H1 (cell line): ENCODE measurements at regions not wholly inside any gene's neighbourhood (a gene's known extent, or its start where the extent isn't known, plus 50 kb on each side); places are given as distances from the start of the nearest gene placed in this dataset.

Experiments
- CTCF ChIA-PET: fragments of 300-600 bp; sonication (Branson Sonifier 250); formaldehyde crosslinking; loops from one replicate; lab custom pipeline; 2021; ENCODE audit not compliant: partially characterized antibody; lab: Charles Lee
- POLR2A ChIA-PET: fragments of 300-600 bp; sonication (Branson Sonifier 250); formaldehyde crosslinking; loops from one replicate; lab custom pipeline; 2021; ENCODE audit warnings: inconsistent platforms; ENCODE audit not compliant: partially characterized antibody; lab: Charles Lee
- DNase-seq, 2 experiments: peaks; one replicate each; pipeline versions ENCODE4 v3.0.0 to v3.0.0-alpha.2; 2010 to 2022; ENCODE audit warnings: low spot score in 2 of 2, low read depth in 1 of 2, mixed read lengths in 1 of 2
- FAIRE-seq: peaks from 2 replicates; lab custom pipeline; 2011; peaks lifted over from hg19 to GRCh38; lab: Jason Lieb, UNC
- H2AFZ ChIP-seq: 2 replicates; pipeline ENCODE4 v1.8.1; 2012; ENCODE audit warnings: low read length, inconsistent platforms
- H2AK5ac ChIP-seq: 2 replicates; pipeline ENCODE4 v1.6.1; 2013; ENCODE audit warnings: low read depth, low read length
- H2BK120ac ChIP-seq: replicated peaks from 2 replicates; pipeline ENCODE3; 2013; ENCODE audit warnings: low read depth, low read length, inconsistent platforms
- H2BK12ac ChIP-seq: 2 replicates; pipeline ENCODE4 v1.6.1; 2013; ENCODE audit warnings: low read depth, low read length
- H2BK15ac ChIP-seq: 2 replicates; pipeline ENCODE4 v1.6.1; 2013; ENCODE audit warnings: low read length
- H2BK20ac ChIP-seq: 2 replicates; pipeline ENCODE4 v1.6.1; 2013; ENCODE audit warnings: low read length
- H2BK5ac ChIP-seq: 2 replicates; pipeline ENCODE4 v1.6.1; 2013; ENCODE audit warnings: low read depth, low read length
- H3K14ac ChIP-seq: 2 replicates; pipeline ENCODE4 v1.6.1; 2013; ENCODE audit warnings: inconsistent platforms; ENCODE audit not compliant: insufficient read length
- H3K18ac ChIP-seq: 2 replicates; pipeline ENCODE4 v1.6.1; 2013; ENCODE audit warnings: low read length; ENCODE audit errors: extremely low read depth
- H3K23ac ChIP-seq: 2 replicates; pipeline ENCODE4 v1.6.1; 2013; ENCODE audit warnings: inconsistent platforms; ENCODE audit not compliant: insufficient read length
- H3K23me2 ChIP-seq: 2 replicates; pipeline ENCODE4 v1.6.1; 2013; ENCODE audit warnings: low read depth, low read length
- H3K27ac ChIP-seq: 2 replicates; pipeline ENCODE4 v1.6.1; 2011; ENCODE audit warnings: low read depth, low read length, inconsistent platforms
- H3K27me3 ChIP-seq, 4 experiments: replicated peaks in 1 of 4; 1 replicate in 1 of 4; 2 replicates in 3 of 4; pipeline versions ENCODE4 v1.6.1 to v1.8.1; 2011 to 2013; ENCODE audit warnings: low read length in 3 of 4, mild to moderate bottlenecking in 3 of 4, inconsistent platforms in 2 of 4, mixed read lengths in 2 of 4, moderate library complexity in 1 of 4; ENCODE audit not compliant: control insufficient read depth in 3 of 4, insufficient read depth in 3 of 4; ENCODE audit errors: extremely low read depth in 1 of 4
- H3K36me3 ChIP-seq, 4 experiments: 2 replicates each; pipeline versions ENCODE4 v1.6.1 to v1.8.1; 2011 to 2013; ENCODE audit warnings: mild to moderate bottlenecking in 4 of 4, low read length in 3 of 4, moderate library complexity in 2 of 4, control low read depth in 1 of 4, inconsistent platforms in 1 of 4; ENCODE audit not compliant: insufficient read depth in 4 of 4, control insufficient read depth in 2 of 4
- H3K4ac ChIP-seq: replicated peaks from 2 replicates; pipeline ENCODE3; 2013; ENCODE audit warnings: low read length, low read depth, mixed read lengths, inconsistent platforms; ENCODE audit not compliant: insufficient read length
- H3K4me1 ChIP-seq, 4 experiments: replicated peaks in 1 of 4; 1 replicate in 1 of 4; 2 replicates in 3 of 4; pipeline versions ENCODE4 v1.6.1 to v1.8.1; 2011 to 2013; ENCODE audit warnings: low read length in 3 of 4, inconsistent platforms in 2 of 4, mixed read lengths in 1 of 4; ENCODE audit not compliant: insufficient read depth in 4 of 4, control insufficient read depth in 3 of 4
- H3K4me2 ChIP-seq, 2 experiments: 2 replicates each; pipeline versions ENCODE4 v1.6.1 to v1.8.1; 2011 to 2013; ENCODE audit warnings: low read depth in 2 of 2, low read length in 2 of 2, control low read depth in 1 of 2, inconsistent platforms in 1 of 2, mild to moderate bottlenecking in 1 of 2; ENCODE audit not compliant: insufficient read depth in 1 of 2
- H3K4me3 ChIP-seq, 4 experiments: fragments of 200-600, 300-600 bp in 1 of 4; sonication (generic), shearing (Covaris generic), sonication (Bioruptor Twin) in 1 of 4; 2 replicates each; pipeline versions ENCODE4 v1.5.1 to v1.8.1; 2011 to 2016; ENCODE audit warnings: low read length in 4 of 4, low read depth in 3 of 4, control low read depth in 2 of 4, inconsistent platforms in 2 of 4, mild to moderate bottlenecking in 2 of 4, mixed read lengths in 1 of 4, moderate library complexity in 1 of 4; ENCODE audit not compliant: insufficient read depth in 2 of 4; ENCODE audit errors: extremely low read depth in 1 of 4
- H3K56ac ChIP-seq: replicated peaks from 2 replicates; pipeline ENCODE3; 2013; ENCODE audit warnings: low read depth, mild to moderate bottlenecking, mixed read lengths, low read length, inconsistent platforms; ENCODE audit not compliant: insufficient read length
- H3K79me1 ChIP-seq: 2 replicates; pipeline ENCODE4 v1.6.1; 2013; ENCODE audit warnings: low read depth, low read length, control low read depth
- H3K79me2 ChIP-seq, 2 experiments: 2 replicates each; pipeline versions ENCODE4 v1.6.1 to v1.8.1; 2012 to 2013; ENCODE audit warnings: low read length in 2 of 2, mild to moderate bottlenecking in 2 of 2, inconsistent platforms in 1 of 2; ENCODE audit not compliant: insufficient read depth in 2 of 2, control insufficient read depth in 1 of 2
- H3K9ac ChIP-seq, 4 experiments: replicated peaks in 1 of 4; 1 replicate in 1 of 4; 2 replicates in 3 of 4; pipeline versions ENCODE4 v1.6.1 to v1.8.1; 2011 to 2013; ENCODE audit warnings: low read depth in 3 of 4, low read length in 3 of 4, control low read depth in 2 of 4, mild to moderate bottlenecking in 2 of 4, moderate library complexity in 2 of 4, inconsistent platforms in 1 of 4; ENCODE audit errors: extremely low read depth in 1 of 4
- H3K9me3 ChIP-seq, 2 experiments: 2 replicates each; pipeline versions ENCODE4 v1.6.1 to v1.8.1; 2012 to 2013; ENCODE audit warnings: mild to moderate bottlenecking in 2 of 2, moderate library complexity in 2 of 2, control low read depth in 1 of 2, inconsistent platforms in 1 of 2, low read depth in 1 of 2, low read length in 1 of 2, mixed read lengths in 1 of 2; ENCODE audit not compliant: insufficient read depth in 2 of 2
- H4K20me1 ChIP-seq, 2 experiments: replicated peaks in 1 of 2; 2 replicates each; pipeline versions ENCODE3 to v1.8.1; 2011 to 2013; ENCODE audit warnings: inconsistent platforms in 2 of 2, low read length in 2 of 2, mild to moderate bottlenecking in 1 of 2; ENCODE audit not compliant: insufficient read depth in 2 of 2, control insufficient read depth in 1 of 2
- H4K5ac ChIP-seq: 2 replicates; pipeline ENCODE4 v1.6.1; 2013; ENCODE audit warnings: low read length, low read depth, mixed read lengths, inconsistent platforms; ENCODE audit not compliant: insufficient read length
- H4K8ac ChIP-seq: 2 replicates; pipeline ENCODE4 v1.8.0; 2013; ENCODE audit warnings: mild to moderate bottlenecking, moderate library complexity, low read length, inconsistent platforms; ENCODE audit not compliant: insufficient read depth; ENCODE audit errors: extremely low read depth
- H4K91ac ChIP-seq: replicated peaks from 2 replicates; pipeline ENCODE3; 2013; ENCODE audit warnings: low read length, mixed read lengths, inconsistent platforms; ENCODE audit not compliant: insufficient read length
- ASH2L ChIP-seq: fragments of 200-600, 300-600 bp; sonication (generic); IDR thresholded peaks from one replicate; pipeline ENCODE4 v1.7.1; 2017; ENCODE audit warnings: low read length
- CBX5 ChIP-seq: fragments of 300-800, 300-1000 bp; sonication (generic); IDR thresholded peaks from 2 replicates; pipeline ENCODE4 v1.7.1; 2016; ENCODE audit warnings: antibody characterized with exemption, low read length, low read depth
- CBX8 ChIP-seq: fragments of 300-800, 300-1000 bp; sonication (generic); IDR thresholded peaks from 2 replicates; pipeline ENCODE4 v1.7.1; 2016; ENCODE audit warnings: low read depth, low read length, borderline replicate concordance
- EGR1 ChIP-seq: IDR thresholded peaks from 2 replicates; pipeline ENCODE4 v1.6.1; 2011; ENCODE audit warnings: low read depth, low read length, borderline replicate concordance
- KDM1A ChIP-seq: fragments of 200-600, 300-600 bp; sonication (generic); IDR thresholded peaks from 2 replicates; pipeline ENCODE4 v1.7.1; 2016; ENCODE audit warnings: mild to moderate bottlenecking, low read length, borderline replicate concordance
- MAFK ChIP-seq: IDR thresholded peaks from 2 replicates; pipeline ENCODE4 v1.6.1; 2012; ENCODE audit warnings: low read depth, mild to moderate bottlenecking, improper control_type of control experiment, low read length
- PHF8 ChIP-seq: fragments of 200-600 bp; sonication (generic); conservative IDR thresholded peaks from 2 replicates; pipeline ENCODE4 v1.7.1; 2012; ENCODE audit warnings: low read depth, mild to moderate bottlenecking, inconsistent platforms, low read length, moderate library complexity
- POLR2A ChIP-seq, 2 experiments: IDR thresholded peaks; 1 replicate in 1 of 2; 2 replicates in 1 of 2; pipeline ENCODE4 v1.6.1; 2011; ENCODE audit warnings: low read depth in 2 of 2, low read length in 2 of 2, mild to moderate bottlenecking in 2 of 2; ENCODE audit errors: control extremely low read depth in 1 of 2
- POU5F1 ChIP-seq: IDR thresholded peaks from 2 replicates; pipeline ENCODE4 v1.6.1; 2011; ENCODE audit warnings: low read depth, mild to moderate bottlenecking, low read length, moderate library complexity
- RFX5 ChIP-seq: IDR thresholded peaks from 2 replicates; pipeline ENCODE4 v1.6.1; 2011; ENCODE audit warnings: low read depth, low read length, improper control_type of control experiment, borderline replicate concordance
- SIN3A ChIP-seq, 2 experiments: IDR thresholded peaks in 1 of 2; conservative IDR thresholded peaks in 1 of 2; 2 replicates each; pipeline ENCODE4 v1.6.1; 2011 to 2012; ENCODE audit warnings: low read length in 2 of 2, improper control_type of control experiment in 1 of 2, low read depth in 1 of 2, mild to moderate bottlenecking in 1 of 2
- SIRT6 ChIP-seq: IDR thresholded peaks from one replicate; pipeline ENCODE4 v1.7.1; 2012; ENCODE audit warnings: low read length, inconsistent platforms
- SP2 ChIP-seq: IDR thresholded peaks from 2 replicates; pipeline ENCODE4 v1.6.1; 2012; ENCODE audit warnings: mild to moderate bottlenecking, low read length, inconsistent platforms
- SRF ChIP-seq: IDR thresholded peaks from 2 replicates; pipeline ENCODE4 v1.6.1; 2011; ENCODE audit warnings: mild to moderate bottlenecking, low read depth, low read length, moderate library complexity
- TAF7 ChIP-seq: optimal IDR thresholded peaks from 2 replicates; pipeline ENCODE3; 2011; ENCODE audit warnings: low read depth, mild to moderate bottlenecking, inconsistent platforms, low read length, moderate library complexity, borderline replicate concordance
- TF ChIP-seq, protein P1 (sequence below): IDR thresholded peaks from 2 replicates; pipeline ENCODE4 v1.6.1; 2011; ENCODE audit warnings: low read length, improper control_type of control experiment

DNA sequence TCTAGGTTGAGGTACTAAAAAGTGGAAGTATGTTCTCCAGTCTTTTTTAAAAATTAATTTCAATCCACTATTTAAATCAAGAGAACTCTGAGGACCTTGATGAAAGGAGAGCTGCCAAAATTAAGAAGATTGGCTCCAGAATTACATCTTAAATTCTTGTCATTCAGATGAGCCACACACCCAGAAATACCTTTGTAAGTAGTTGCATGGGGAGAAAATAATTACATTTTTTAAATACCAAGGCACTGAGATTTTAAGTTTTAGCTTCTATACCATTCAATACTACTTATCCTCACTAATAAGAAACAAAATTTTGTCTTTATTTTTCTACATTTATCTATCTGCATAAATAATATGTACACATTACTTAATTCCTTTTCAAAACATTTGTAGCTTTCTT lies 1132.8 kb downstream of the OTOL1 start:
- Histone ChIP-seq H3K4ac (no peak overlapping the region), H3K4me1 (no peaks in the 10 kb centered on the region), H4K8ac (no peak overlapping the region), H2BK120ac (no peak overlapping the region), H3K4me2 (no peak overlapping the region), H3K9me3 (no peaks in the 10 kb centered on the region), H2AK5ac (no peak overlapping the region), H3K18ac (no peak overlapping the region), H3K9ac (no peak overlapping the region), H2BK20ac (no peak overlapping the region), H3K4me3 (no peak overlapping the region), H2BK12ac (no peak overlapping the region), H3K27ac (no peak overlapping the region), H2AFZ (no peak overlapping the region), H4K5ac (no peak overlapping the region), H2BK15ac (no peak overlapping the region), H3K14ac (no peak overlapping the region), H3K79me1 (no peaks in the 10 kb centered on the region), H4K20me1 (no peaks in the 10 kb centered on the region), H3K27me3 (no peaks in the 10 kb centered on the region), H3K23ac (no peak overlapping the region), H3K23me2 (no peaks in the 10 kb centered on the region), H3K36me3 (no peaks in the 10 kb centered on the region), H4K91ac (no peak overlapping the region), H2BK5ac (no peak overlapping the region), H3K79me2 (no peaks in the 10 kb centered on the region), H3K56ac (no peak overlapping the region)
- FAIRE-seq = no peak
- CTCF ChIA-PET = no interaction called here
- POLR2A ChIA-PET = no interaction called here
- no peak for DNase-seq
- TF ChIP-seq SIRT6 = no peak
- TF ChIP-seq KDM1A = no peak
- no peak for TF ChIP-seq MAFK
- TF ChIP-seq POU5F1 = no peak
- no peak for TF ChIP-seq TAF7
- TF ChIP-seq CBX5 = no peak
- TF ChIP-seq POLR2A (IDR thresholded peaks at IDR 0.05; ENCODE audit: control extremely low read depth in 1 of 2, low read depth in 2 of 2, low read length in 2 of 2) = no peak
- no peak for TF ChIP-seq SIN3A (conservative IDR thresholded peaks at IDR 0.05 in 1 of 2, IDR thresholded peaks at IDR 0.05 in 1 of 2; ENCODE audit: low read depth in 1 of 2, low read length in 2 of 2)
- TF ChIP-seq SP2 = no peak
- no peak for TF ChIP-seq RFX5
- no peak for TF ChIP-seq CBX8
- no peak for TF ChIP-seq ASH2L
- TF ChIP-seq PHF8 = no peak
- no peak for TF ChIP-seq SRF
- TF ChIP-seq, protein P1, sequence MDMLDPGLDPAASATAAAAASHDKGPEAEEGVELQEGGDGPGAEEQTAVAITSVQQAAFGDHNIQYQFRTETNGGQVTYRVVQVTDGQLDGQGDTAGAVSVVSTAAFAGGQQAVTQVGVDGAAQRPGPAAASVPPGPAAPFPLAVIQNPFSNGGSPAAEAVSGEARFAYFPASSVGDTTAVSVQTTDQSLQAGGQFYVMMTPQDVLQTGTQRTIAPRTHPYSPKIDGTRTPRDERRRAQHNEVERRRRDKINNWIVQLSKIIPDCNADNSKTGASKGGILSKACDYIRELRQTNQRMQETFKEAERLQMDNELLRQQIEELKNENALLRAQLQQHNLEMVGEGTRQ = no peak
- no peak for TF ChIP-seq EGR1
